ENCODE measurements at regions not wholly inside any gene's neighbourhood (a gene's known extent, or its start where the extent isn't known, plus 50 kb on each side); places are given as distances from the start of the nearest gene placed in this dataset.

DNA sequence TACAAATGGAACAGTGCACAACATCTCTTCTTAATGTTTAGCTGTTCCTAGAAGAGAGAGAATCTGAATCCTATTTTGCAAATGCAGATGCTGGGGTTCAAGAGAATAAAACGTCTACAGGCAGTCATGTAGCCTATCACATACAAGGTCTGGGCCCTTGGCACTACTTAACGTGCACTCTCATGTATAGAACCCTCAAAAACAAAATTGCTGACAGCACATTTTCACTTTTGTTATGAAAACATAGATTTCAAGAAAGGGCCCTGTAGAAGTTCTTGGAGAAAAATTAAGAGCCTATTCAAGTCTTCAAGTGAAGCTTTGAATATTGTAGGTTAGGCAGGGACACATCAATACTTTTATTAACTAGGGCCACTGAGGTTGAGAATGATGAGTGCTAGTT is 504.3 kb upstream of the FAM98A start:
- no peak for TF ChIP-seq CTCF (conservative IDR thresholded peaks at IDR 0.05; ENCODE audit: low read length)
- no peak overlapping the region for H3K4me3 ChIP-seq (ENCODE audit: low read length)
- DNase-seq (ENCODE audit: low read depth): no peak

- TF ChIP-seq CTCF (conservative IDR thresholded peaks at IDR 0.05; ENCODE audit: low read length): no peak
- H3K4me3 ChIP-seq (ENCODE audit: low read length): no peak overlapping the region
- DNase-seq (ENCODE audit: low read depth): peak; percentile 38
Measured at GRCh38 chr2:34102339-34102738, 503.2 kb upstream of the FAM98A start.

GRCh38 chr2:34099377-34099776 is 500.3 kb upstream of the FAM98A start:
- no peak for TF ChIP-seq CTCF (conservative IDR thresholded peaks at IDR 0.05; ENCODE audit: low read length)
- no peak for DNase-seq (ENCODE audit: low read depth)
- H3K4me3 ChIP-seq (ENCODE audit: low read length): no peak overlapping the region

- H3K4me3 ChIP-seq (ENCODE audit: low read length): no peak overlapping the region
- DNase-seq (ENCODE audit: low read depth): no peak
- no peak for TF ChIP-seq CTCF (conservative IDR thresholded peaks at IDR 0.05; ENCODE audit: low read length)
Measured at GRCh38 chr2:34098256-34098655, 499.2 kb upstream of the FAM98A start.

- no peak overlapping the region for H3K4me3 ChIP-seq (ENCODE audit: low read length)
- peak; percentile 71 for TF ChIP-seq CTCF (conservative IDR thresholded peaks at IDR 0.05; ENCODE audit: low read length)
- DNase-seq (ENCODE audit: low read depth): peak; percentile 50
Measured at GRCh38 chr2:34096562-34097171, 497.6 kb upstream of the FAM98A start.

DNA sequence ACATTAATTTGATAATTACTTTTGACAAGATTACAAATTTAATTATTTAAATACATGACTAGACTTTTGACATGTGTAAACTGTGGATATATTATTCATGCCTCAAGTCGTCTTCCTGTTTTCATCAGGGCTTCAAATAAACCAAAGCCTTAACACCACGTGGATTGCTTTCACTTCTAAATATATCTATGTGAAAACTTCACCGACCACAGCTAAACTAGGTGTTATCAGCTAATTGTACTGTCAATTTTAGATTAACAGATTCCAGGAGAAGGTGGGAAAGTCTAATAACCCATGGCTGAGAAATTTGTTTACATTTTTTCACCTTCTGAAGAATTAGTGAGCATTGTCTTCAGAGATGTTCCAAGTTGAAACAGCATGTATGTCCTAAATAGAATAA is 494.7 kb upstream of the FAM98A start:
- TF ChIP-seq CTCF (conservative IDR thresholded peaks at IDR 0.05; ENCODE audit: low read length): no peak
- no peak for DNase-seq (ENCODE audit: low read depth)
- no peak overlapping the region for H3K4me3 ChIP-seq (ENCODE audit: low read length)

GRCh38 chr2:34070196-34070595 is 471.1 kb upstream of the FAM98A start:
- no peak for DNase-seq (ENCODE audit: low read depth)
- no peak for TF ChIP-seq CTCF (conservative IDR thresholded peaks at IDR 0.05; ENCODE audit: low read length)
- H3K4me3 ChIP-seq (ENCODE audit: low read length): no peak overlapping the region

Measured in AG10803 (cell line).